Mucosa of descending colon (tissue), 3 donors: ENCODE measurements at regions not wholly inside any gene's neighbourhood (a gene's known extent, or its start where the extent isn't known, plus 50 kb on each side); places are given as distances from the start of the nearest gene placed in this dataset.
"Not testable (repeated sequence)": the region's sequence is repeated elsewhere in the genome, so short reads cannot be mapped to it uniquely, and the experiment has no call there.

ENCODE experiments used
- ATAC-seq: fragments of 200-7000 bp; cut with Tn5 transposase; one replicate; pipeline ENCODE4 v1.9.1; 2020; ENCODE audit warnings: mild to moderate bottlenecking, moderate library complexity
- DNase-seq, 3 donors: peaks; one replicate each; pipeline ENCODE4 v3.0.0-alpha.2; 2020
- H3K36me3 ChIP-seq: fragments of 200-600 bp; one replicate; pipeline ENCODE4 v1.8.0; 2021; ENCODE audit warnings: low read depth, mild to moderate bottlenecking
- H3K4me1 ChIP-seq: fragments of 200-600 bp; one replicate; pipeline ENCODE4 v1.8.0; 2021; ENCODE audit warnings: low read depth, mild to moderate bottlenecking
- H3K4me3 ChIP-seq: fragments of 200-600 bp; one replicate; pipeline ENCODE4 v1.8.0; 2021; ENCODE audit warnings: mild to moderate bottlenecking
- H3K9me3 ChIP-seq: fragments of 200-600 bp; one replicate; pipeline ENCODE4 v1.8.0; 2021; ENCODE audit warnings: mild to moderate bottlenecking
- CTCF ChIP-seq: fragments of 200-600 bp; IDR thresholded peaks from one replicate; pipeline ENCODE4 v1.8.0; 2022; ENCODE audit warnings: antibody characterized with exemption, mild to moderate bottlenecking
- intact Hi-C, 2 donors: fragments of 100-400 bp; cut with DNase I in 1 of 2; cut with micrococcal nuclease in 1 of 2; formaldehyde crosslinking; loops; one replicate each; pipeline versions ENCODE4 v1.11.0 to v1.11.1; 2022; cut with DNase I, micrococcal nuclease
- donor health status: DM: no; HTN: no; CAD: no; lungs with moderate emphysema.
- donor health status: DM: no; HTN: no; CAD: no.
- donor health status: DM: no; HTN: yes; CAD: no.

GRCh38 chr3:73148206-73148605, 86.7 kb downstream of the EBLN2 start:
- ATAC-seq (peak; percentile 46), DNase-seq (no peak)
- no peaks in the 10 kb centered on the region for H3K36me3 ChIP-seq
- H3K9me3 ChIP-seq: no peaks in the 10 kb centered on the region
- no peak overlapping the region for H3K4me3 ChIP-seq
- H3K4me1 ChIP-seq: no peaks in the 10 kb centered on the region
- TF ChIP-seq CTCF: no peak
- intact Hi-C loops: no loop called here

DNA sequence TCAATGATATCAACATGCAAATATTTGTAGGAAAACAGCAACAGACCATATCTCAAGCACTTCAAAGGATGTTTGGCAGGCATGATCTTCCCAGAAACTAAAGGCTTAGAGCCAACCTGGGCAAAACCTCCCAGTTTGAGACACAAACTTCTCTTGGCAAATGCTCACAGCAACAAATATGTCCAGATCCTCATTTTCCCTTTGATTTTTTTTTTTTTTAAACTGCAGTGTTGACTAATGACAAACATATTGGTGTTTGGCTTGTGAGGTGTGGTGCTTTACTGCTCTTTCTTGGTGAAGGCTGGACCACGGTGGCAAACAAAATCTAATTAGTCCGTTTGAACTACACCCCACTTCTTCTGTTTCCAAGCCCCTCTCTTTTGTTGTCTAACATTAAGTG, 87.2 kb downstream of the EBLN2 start:
- Histone ChIP-seq H3K4me3 (no peak overlapping the region), H3K9me3 (no peaks in the 10 kb centered on the region), H3K4me1 (no peaks in the 10 kb centered on the region), H3K36me3 (no peaks in the 10 kb centered on the region)
- no peak for DNase-seq
- intact Hi-C loops: no loop called here
- no peak for TF ChIP-seq CTCF
- peak; percentile 75 for ATAC-seq

GRCh38 chr3:73150369-73151130, 89.1 kb downstream of the EBLN2 start:
- Histone ChIP-seq H3K9me3 (no peaks in the 10 kb centered on the region), H3K36me3 (no peaks in the 10 kb centered on the region), H3K4me3 (no peak overlapping the region), H3K4me1 (no peaks in the 10 kb centered on the region)
- DNase-seq (no peak), ATAC-seq (peak; percentile 58)
- no peak for TF ChIP-seq CTCF
- intact Hi-C loops: no loop called here

DNA sequence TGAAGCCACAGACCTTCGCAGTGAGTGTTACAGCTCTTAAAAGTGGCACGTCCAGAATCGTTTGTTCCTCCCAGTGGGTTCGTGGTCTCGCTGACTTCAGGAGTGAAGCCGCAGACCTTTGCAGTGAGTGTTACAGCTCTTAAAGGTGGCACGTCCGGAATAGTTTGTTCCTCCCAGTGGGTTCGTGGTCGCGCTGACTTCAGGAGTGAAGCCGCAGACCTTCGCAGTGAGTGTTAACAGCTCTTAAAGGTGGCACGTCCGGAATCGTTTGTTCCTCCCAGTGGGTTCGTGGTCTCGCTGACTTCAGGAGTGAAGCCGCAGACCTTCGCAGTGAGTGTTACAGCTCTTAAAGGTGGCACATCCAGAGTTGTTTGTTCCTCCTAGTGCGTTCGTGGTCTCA, 91.1 kb downstream of the EBLN2 start:
- intact Hi-C loops, H3K9me3 ChIP-seq, DNase-seq, H3K4me1 ChIP-seq, H3K36me3 ChIP-seq, ATAC-seq, H3K4me3 ChIP-seq: not testable (repeated sequence)

DNA sequence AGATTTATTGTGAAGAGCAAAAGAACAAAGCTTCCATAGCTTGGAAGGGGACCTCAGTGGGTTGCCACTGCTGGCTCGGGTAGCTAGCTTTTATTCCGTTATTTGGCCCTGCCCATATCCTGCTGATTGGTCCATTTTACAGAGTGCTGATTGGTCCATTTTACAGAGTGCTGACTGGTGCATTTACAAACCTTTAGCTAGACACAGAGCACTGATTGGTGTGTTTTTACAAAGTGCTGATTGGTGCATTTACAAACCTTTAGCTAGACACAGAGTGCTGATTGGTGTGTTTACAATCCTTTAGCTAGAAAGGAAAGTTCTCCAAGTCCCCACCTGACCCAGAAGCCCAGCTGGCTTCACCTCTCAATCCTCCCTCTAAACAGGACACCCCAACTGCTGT, 91.6 kb downstream of the EBLN2 start:
- H3K4me3 ChIP-seq, H3K9me3 ChIP-seq, DNase-seq, H3K4me1 ChIP-seq, H3K36me3 ChIP-seq, intact Hi-C loops, ATAC-seq: not testable (repeated sequence)

GRCh38 chr3:73154261-73154660, 92.8 kb downstream of the EBLN2 start:
- H3K36me3 ChIP-seq, ATAC-seq, DNase-seq, H3K4me3 ChIP-seq, H3K9me3 ChIP-seq, intact Hi-C loops, H3K4me1 ChIP-seq: not testable (repeated sequence)

- H3K36me3 ChIP-seq, ATAC-seq, H3K4me3 ChIP-seq, H3K9me3 ChIP-seq, H3K4me1 ChIP-seq, intact Hi-C loops: not testable (repeated sequence)
- DNase-seq: peak in 1 of 3 donors; percentile 61
Measured at GRCh38 chr3:73155441-73155840, 94.0 kb downstream of the EBLN2 start.

DNA sequence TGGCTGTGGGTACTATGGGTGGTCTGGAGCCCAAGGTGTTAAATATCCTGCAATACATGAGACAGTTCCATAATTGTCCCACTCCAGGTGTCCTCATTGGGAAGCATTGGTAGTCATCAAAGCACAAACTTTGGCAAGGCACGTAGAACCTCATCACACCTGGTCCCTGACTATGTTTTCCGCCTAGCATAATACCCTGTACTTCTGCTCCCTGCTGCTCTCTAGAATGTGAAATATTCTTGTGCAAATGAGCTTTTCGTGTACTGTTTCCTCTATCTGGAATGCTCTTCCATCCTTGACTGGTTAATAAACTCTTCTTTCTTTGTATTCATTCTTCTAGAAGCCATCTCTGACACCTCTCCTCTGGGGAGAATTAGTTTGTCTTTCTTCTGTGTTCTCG, 103.2 kb downstream of the EBLN2 start:
- no peak for ATAC-seq
- intact Hi-C loops: no loop called here
- no peak for TF ChIP-seq CTCF

More for the DNA sequence above, 103.2 kb downstream of the EBLN2 start:
- Histone ChIP-seq H3K9me3 (no peaks in the 10 kb centered on the region), H3K36me3 (no peaks in the 10 kb centered on the region), H3K4me3 (no peak overlapping the region), H3K4me1 (no peaks in the 10 kb centered on the region)
- no peak for DNase-seq
